ENCODE measurements at regions not wholly inside any gene's neighbourhood (a gene's known extent, or its start where the extent isn't known, plus 50 kb on each side); places are given as distances from the start of the nearest gene placed in this dataset.
A peak's percentile ranks its signal among the peaks of the same experiment; 100 is the strongest.

GRCh38 chr13:50485979-50486935 lies 357.2 kb downstream of the DLEU7 start:
- TF ChIP-seq ARNTL (CRISPR knock-in tag; IDR thresholded peaks at IDR 0.05; ENCODE audit: borderline replicate concordance, low read depth) = no peak
- TF ChIP-seq ZFP3 (CRISPR knock-in tag; IDR thresholded peaks at IDR 0.05) = peak; percentile 81
- TF ChIP-seq TCF4 (CRISPR knock-in tag; IDR thresholded peaks at IDR 0.05; ENCODE audit: borderline replicate concordance) = peak; percentile 11; the same call in 1 of the 2 replicates
- TF ChIP-seq PATZ1 (CRISPR knock-in tag; IDR thresholded peaks at IDR 0.05; ENCODE audit: borderline replicate concordance) = no peak
- no peak for TF ChIP-seq ZFP30 (CRISPR knock-in tag; IDR thresholded peaks at IDR 0.05)
- TF ChIP-seq POU6F1 (CRISPR knock-in tag; IDR thresholded peaks at IDR 0.05; ENCODE audit: borderline replicate concordance, low read depth) = no peak
- no peak for TF ChIP-seq CSRNP3 (CRISPR knock-in tag; IDR thresholded peaks at IDR 0.05)
- TF ChIP-seq ESRRG (CRISPR knock-in tag; IDR thresholded peaks at IDR 0.05) = no peak
- TF ChIP-seq CREB5 (CRISPR knock-in tag; IDR thresholded peaks at IDR 0.05; ENCODE audit: low read depth) = no peak

Measured in SK-N-SH treated with all-trans-retinoic acid at 6 μM for 48 hours (cell line).